ENCODE measurements at regions not wholly inside any gene's neighbourhood (a gene's known extent, or its start where the extent isn't known, plus 50 kb on each side); places are given as distances from the start of the nearest gene placed in this dataset.
"Not testable (repeated sequence)": the region's sequence is repeated elsewhere in the genome, so short reads cannot be mapped to it uniquely, and the experiment has no call there.

GRCh38 chr12:90729736-90730135 lies 225.2 kb downstream of the CCER1 start:
- Mint-ChIP-seq H3K36me3 (ENCODE audit: insufficient read depth) (no peaks in the 10 kb centered on the region), H3K4me1 (ENCODE audit: low read depth in 2 of 2) (no peaks in the 10 kb centered on the region), H3K4me3 (no peak overlapping the region), H3K9me3 (peaks cover 0 to 2% of the 10 kb centered on the region in 2 donors), H3K27ac (no peak overlapping the region), H3K27me3 (no peaks in the 10 kb centered on the region)
- ATAC-seq (replicated peaks) = no peak
- no peak for DNase-seq

- no peak overlapping the region for H3K27ac Mint-ChIP-seq
These were observed 242.3 kb downstream of the CCER1 start for GRCh38 chr12:90712671-90713070.

GRCh38 chr12:90710711-90711110 lies 244.3 kb downstream of the CCER1 start:
- H3K27me3 Mint-ChIP-seq = no peaks in the 10 kb centered on the region
- no peak for DNase-seq
- ATAC-seq (replicated peaks) = no peak
- H3K9me3 Mint-ChIP-seq = no peaks in the 10 kb centered on the region
- H3K27ac Mint-ChIP-seq = no peak overlapping the region
- no peak overlapping the region for H3K4me3 Mint-ChIP-seq
- H3K4me1 Mint-ChIP-seq (ENCODE audit: low read depth in 2 of 2) = no peaks in the 10 kb centered on the region
- peaks cover 4% of the 10 kb centered on the region for H3K36me3 Mint-ChIP-seq (ENCODE audit: insufficient read depth)

More at GRCh38 chr12:90712671-90713070, 242.3 kb downstream of the CCER1 start:
- Mint-ChIP-seq H3K4me1 (ENCODE audit: low read depth in 2 of 2) (no peaks in the 10 kb centered on the region), H3K4me3 (no peak overlapping the region), H3K36me3 (ENCODE audit: insufficient read depth) (peaks cover 4% of the 10 kb centered on the region), H3K9me3 (no peaks in the 10 kb centered on the region), H3K27me3 (no peaks in the 10 kb centered on the region)
- no peak for DNase-seq
- ATAC-seq (replicated peaks) = no peak

GRCh38 chr12:90706036-90706435 lies 248.9 kb downstream of the CCER1 start:
- Mint-ChIP-seq H3K27ac (no peak overlapping the region), H3K4me3 (no peak overlapping the region), H3K4me1 (ENCODE audit: low read depth in 2 of 2) (no peaks in the 10 kb centered on the region), H3K27me3 (no peaks in the 10 kb centered on the region), H3K9me3 (no peaks in the 10 kb centered on the region), H3K36me3 (ENCODE audit: insufficient read depth) (peaks cover 4% of the 10 kb centered on the region)
- ATAC-seq (replicated peaks) = no peak
- DNase-seq = no peak

GRCh38 chr12:90695415-90695814 lies 259.6 kb downstream of the CCER1 start:
- ATAC-seq (replicated peaks) (no peak), DNase-seq (no peak)
- Mint-ChIP-seq H3K4me1 (ENCODE audit: low read depth in 2 of 2) (no peaks in the 10 kb centered on the region), H3K36me3 (ENCODE audit: insufficient read depth) (no peaks in the 10 kb centered on the region), H3K27ac (no peak overlapping the region), H3K9me3 (no peaks in the 10 kb centered on the region), H3K4me3 (no peak overlapping the region), H3K27me3 (no peaks in the 10 kb centered on the region)

- no peaks in the 10 kb centered on the region for H3K4me1 Mint-ChIP-seq (ENCODE audit: low read depth in 2 of 2)
- H3K9me3 Mint-ChIP-seq = peaks cover 0 to 3% of the 10 kb centered on the region in 2 donors
- DNase-seq (no peak), ATAC-seq (replicated peaks) (no peak)
- H3K4me3 Mint-ChIP-seq = no peak overlapping the region
- H3K27ac Mint-ChIP-seq = no peak overlapping the region
- no peaks in the 10 kb centered on the region for H3K27me3 Mint-ChIP-seq
- H3K36me3 Mint-ChIP-seq (ENCODE audit: insufficient read depth) = no peaks in the 10 kb centered on the region
These were observed 264.9 kb downstream of the CCER1 start for GRCh38 chr12:90690120-90690519.

- not testable (repeated sequence) for DNase-seq; H3K4me3 Mint-ChIP-seq; ATAC-seq (replicated peaks); H3K36me3 Mint-ChIP-seq (ENCODE audit: insufficient read depth); H3K9me3 Mint-ChIP-seq; H3K27ac Mint-ChIP-seq; H3K27me3 Mint-ChIP-seq; H3K4me1 Mint-ChIP-seq (ENCODE audit: low read depth in 2 of 2)
These were observed 267.3 kb downstream of the CCER1 start for GRCh38 chr12:90687682-90688081.

GRCh38 chr12:90683871-90684270 lies 271.1 kb downstream of the CCER1 start:
- H3K27ac Mint-ChIP-seq = no peak overlapping the region
- peaks cover 0 to 8% of the 10 kb centered on the region in 2 donors for H3K9me3 Mint-ChIP-seq
- DNase-seq (no peak), ATAC-seq (replicated peaks) (no peak)
- no peaks in the 10 kb centered on the region for H3K36me3 Mint-ChIP-seq (ENCODE audit: insufficient read depth)
- H3K4me3 Mint-ChIP-seq = no peak overlapping the region
- no peaks in the 10 kb centered on the region for H3K4me1 Mint-ChIP-seq (ENCODE audit: low read depth in 2 of 2)
- H3K27me3 Mint-ChIP-seq = no peaks in the 10 kb centered on the region

- Mint-ChIP-seq H3K4me3 (no peak overlapping the region), H3K36me3 (ENCODE audit: insufficient read depth) (no peaks in the 10 kb centered on the region), H3K4me1 (ENCODE audit: low read depth in 2 of 2) (no peaks in the 10 kb centered on the region), H3K27ac (no peak overlapping the region), H3K9me3 (peaks cover 0 to 10% of the 10 kb centered on the region in 2 donors), H3K27me3 (no peaks in the 10 kb centered on the region)
- no peak for ATAC-seq (replicated peaks)
- no peak for DNase-seq
These were observed 272.6 kb downstream of the CCER1 start for GRCh38 chr12:90682398-90682797.

- peaks cover 0 to 7% of the 10 kb centered on the region in 2 donors for H3K9me3 Mint-ChIP-seq
- no peaks in the 10 kb centered on the region for H3K4me1 Mint-ChIP-seq (ENCODE audit: low read depth in 2 of 2)
- H3K27me3 Mint-ChIP-seq = no peaks in the 10 kb centered on the region
- no peak overlapping the region for H3K27ac Mint-ChIP-seq
- ATAC-seq (replicated peaks) (no peak), DNase-seq (no peak)
- H3K4me3 Mint-ChIP-seq = no peak overlapping the region
- H3K36me3 Mint-ChIP-seq (ENCODE audit: insufficient read depth) = no peaks in the 10 kb centered on the region
These were observed 275.3 kb downstream of the CCER1 start for GRCh38 chr12:90679674-90680073.

GRCh38 chr12:90677552-90677951 lies 277.4 kb downstream of the CCER1 start:
- Mint-ChIP-seq H3K27ac (no peak overlapping the region), H3K4me3 (no peak overlapping the region), H3K36me3 (ENCODE audit: insufficient read depth) (no peaks in the 10 kb centered on the region), H3K4me1 (ENCODE audit: low read depth in 2 of 2) (no peaks in the 10 kb centered on the region), H3K9me3 (peaks cover 5 to 6% of the 10 kb centered on the region in 2 donors), H3K27me3 (no peaks in the 10 kb centered on the region)
- DNase-seq (no peak), ATAC-seq (replicated peaks) (no peak)

GRCh38 chr12:90677055-90677454 lies 277.9 kb downstream of the CCER1 start:
- no peak for DNase-seq
- no peak overlapping the region for H3K27ac Mint-ChIP-seq
- no peaks in the 10 kb centered on the region for H3K36me3 Mint-ChIP-seq (ENCODE audit: insufficient read depth)
- H3K4me3 Mint-ChIP-seq = no peak overlapping the region
- ATAC-seq (replicated peaks) = no peak
- H3K27me3 Mint-ChIP-seq = no peaks in the 10 kb centered on the region
- H3K4me1 Mint-ChIP-seq (ENCODE audit: low read depth in 2 of 2) = no peaks in the 10 kb centered on the region
- H3K9me3 Mint-ChIP-seq = peaks cover 5 to 6% of the 10 kb centered on the region in 2 donors

- no peak overlapping the region for H3K4me3 Mint-ChIP-seq
- no peaks in the 10 kb centered on the region for H3K27me3 Mint-ChIP-seq
- no peaks in the 10 kb centered on the region for H3K4me1 Mint-ChIP-seq (ENCODE audit: low read depth in 2 of 2)
- ATAC-seq (replicated peaks) (no peak), DNase-seq (no peak)
- no peaks in the 10 kb centered on the region for H3K36me3 Mint-ChIP-seq (ENCODE audit: insufficient read depth)
- H3K9me3 Mint-ChIP-seq = peaks cover 5 to 8% of the 10 kb centered on the region in 2 donors
- no peak overlapping the region for H3K27ac Mint-ChIP-seq
These were observed 279.9 kb downstream of the CCER1 start for GRCh38 chr12:90675106-90675505.

- H3K4me3 Mint-ChIP-seq = no peak overlapping the region
- H3K9me3 Mint-ChIP-seq = peaks cover 5 to 7% of the 10 kb centered on the region in 2 donors
- no peaks in the 10 kb centered on the region for H3K27me3 Mint-ChIP-seq
- H3K36me3 Mint-ChIP-seq (ENCODE audit: insufficient read depth) = no peaks in the 10 kb centered on the region
- no peaks in the 10 kb centered on the region for H3K4me1 Mint-ChIP-seq (ENCODE audit: low read depth in 2 of 2)
- no peak for ATAC-seq (replicated peaks)
- DNase-seq = no peak
- no peak overlapping the region for H3K27ac Mint-ChIP-seq
These were observed 282.9 kb downstream of the CCER1 start for GRCh38 chr12:90672081-90672480.

GRCh38 chr12:90663949-90664348 lies 291.0 kb downstream of the CCER1 start:
- not testable (repeated sequence) for ATAC-seq (replicated peaks); H3K36me3 Mint-ChIP-seq (ENCODE audit: insufficient read depth); H3K27ac Mint-ChIP-seq; DNase-seq; H3K4me3 Mint-ChIP-seq; H3K9me3 Mint-ChIP-seq; H3K27me3 Mint-ChIP-seq; H3K4me1 Mint-ChIP-seq (ENCODE audit: low read depth in 2 of 2)
